ENCODE measurements at regions not wholly inside any gene's neighbourhood (a gene's known extent, or its start where the extent isn't known, plus 50 kb on each side); places are given as distances from the start of the nearest gene placed in this dataset.

- TF ChIP-seq JUN (IDR thresholded peaks at IDR 0.05; ENCODE audit: borderline replicate concordance, insufficient read depth, insufficient read length, low read depth) (no peak), FOS (IDR thresholded peaks at IDR 0.05; ENCODE audit: borderline replicate concordance, insufficient read depth, low read length) (no peak), MYC (IDR thresholded peaks at IDR 0.05; ENCODE audit: low read depth, low read length) (no peak), MAX (IDR thresholded peaks at IDR 0.05; ENCODE audit: insufficient read depth, insufficient read length) (no peak), POLR2AphosphoS5 (IDR thresholded peaks at IDR 0.05; ENCODE audit: insufficient read depth, low read depth, low read length) (no peak), POLR2A (IDR thresholded peaks at IDR 0.05; ENCODE audit: low read depth, low read length) (no peak), EZH2 (IDR thresholded peaks at IDR 0.05; ENCODE audit: borderline replicate concordance, low read depth, low read length, severe bottlenecking) (no peak)
- TF ChIP-seq, protein P1, sequence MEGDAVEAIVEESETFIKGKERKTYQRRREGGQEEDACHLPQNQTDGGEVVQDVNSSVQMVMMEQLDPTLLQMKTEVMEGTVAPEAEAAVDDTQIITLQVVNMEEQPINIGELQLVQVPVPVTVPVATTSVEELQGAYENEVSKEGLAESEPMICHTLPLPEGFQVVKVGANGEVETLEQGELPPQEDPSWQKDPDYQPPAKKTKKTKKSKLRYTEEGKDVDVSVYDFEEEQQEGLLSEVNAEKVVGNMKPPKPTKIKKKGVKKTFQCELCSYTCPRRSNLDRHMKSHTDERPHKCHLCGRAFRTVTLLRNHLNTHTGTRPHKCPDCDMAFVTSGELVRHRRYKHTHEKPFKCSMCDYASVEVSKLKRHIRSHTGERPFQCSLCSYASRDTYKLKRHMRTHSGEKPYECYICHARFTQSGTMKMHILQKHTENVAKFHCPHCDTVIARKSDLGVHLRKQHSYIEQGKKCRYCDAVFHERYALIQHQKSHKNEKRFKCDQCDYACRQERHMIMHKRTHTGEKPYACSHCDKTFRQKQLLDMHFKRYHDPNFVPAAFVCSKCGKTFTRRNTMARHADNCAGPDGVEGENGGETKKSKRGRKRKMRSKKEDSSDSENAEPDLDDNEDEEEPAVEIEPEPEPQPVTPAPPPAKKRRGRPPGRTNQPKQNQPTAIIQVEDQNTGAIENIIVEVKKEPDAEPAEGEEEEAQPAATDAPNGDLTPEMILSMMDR (IDR thresholded peaks at IDR 0.05; ENCODE audit: extremely low read depth in 1 of 2, insufficient read depth in 1 of 2, low read depth in 1 of 2, low read length in 2 of 2), result no peak
- H3K36me3 ChIP-seq (ENCODE audit: control insufficient read depth in 2 of 2, extremely low read depth in 1 of 2, insufficient read depth in 2 of 2, low read length in 2 of 2), result no peaks in the 10 kb centered on the region
- BruUV-seq (replicated peaks), result no TSS peak
- no peak overlapping the region for H2AFZ ChIP-seq (ENCODE audit: low read depth, low read length)
- no peaks in the 10 kb centered on the region for H3K79me2 ChIP-seq (ENCODE audit: control insufficient read depth, insufficient read depth, low read length)
- ChIA-PET POLR2A (no interaction called here), CTCF (no interaction called here)
- H4K20me1 ChIP-seq (replicated peaks; ENCODE audit: control insufficient read depth, extremely low read depth, insufficient read depth, low read length), result no peaks in the 10 kb centered on the region
- DNase-seq (ENCODE audit: low read depth, low spot score) (no peak), FAIRE-seq (no peak)
- H3K9me3 ChIP-seq (replicated peaks; ENCODE audit: control insufficient read depth, insufficient read depth, low read length), result no peaks in the 10 kb centered on the region
- H3K4me1 ChIP-seq (ENCODE audit: control insufficient read depth, extremely low read depth, insufficient read depth, low read length), result no peaks in the 10 kb centered on the region
- H3K4me2 ChIP-seq (ENCODE audit: insufficient read depth, low read length), result no peak overlapping the region
- intact Hi-C loops (cut with micrococcal nuclease), result loop anchor here (5.0 to 10.0 kb wide), 2 partner anchors 452 to 975 kb away; no protein-coding TSS in a partner anchor
- H3K9me1 ChIP-seq (replicated peaks; ENCODE audit: control insufficient read depth, extremely low read depth, insufficient read depth, low read length), result no peaks in the 10 kb centered on the region
- H3K4me3 ChIP-seq (replicated peaks in 1 of 3; ENCODE audit: insufficient read depth in 1 of 3, low read depth in 1 of 3, low read length in 3 of 3), result no peak overlapping the region
- H3K27ac ChIP-seq (ENCODE audit: insufficient read depth, low read depth, low read length), result no peak overlapping the region
- H3K9ac ChIP-seq (replicated peaks; ENCODE audit: extremely low read depth, insufficient read depth, low read length), result no peak overlapping the region
- dilution Hi-C loops (cut with MboI; ENCODE audit: extremely low pct_ligation_motif_present, low sequenced_read_pairs), result no loop called here
- no peaks in the 10 kb centered on the region for H3K27me3 ChIP-seq (ENCODE audit: control insufficient read depth in 2 of 2, insufficient read depth in 2 of 2, low read length in 2 of 2)
Observed at GRCh38 chr18:40939656-40940515, 1015.1 kb upstream of the PIK3C3 start.

Measured in endothelial cell of umbilical vein (primary cell).